IMR-90 (cell line): ENCODE measurements at regions not wholly inside any gene's neighbourhood (a gene's known extent, or its start where the extent isn't known, plus 50 kb on each side); places are given as distances from the start of the nearest gene placed in this dataset.

Experiments used
- BHLHE40 ChIP-seq: fragments of 150-350 bp; IDR thresholded peaks from 2 replicates; pipeline ENCODE4 v1.6.1; 2016; ENCODE audit warnings: mild to moderate bottlenecking, low read depth, low read length
- CEBPB ChIP-seq: IDR thresholded peaks from 2 replicates; pipeline ENCODE4 v1.6.1; 2012; ENCODE audit warnings: low read depth, low read length, improper control_type of control experiment
- CHD1 ChIP-seq: IDR thresholded peaks from 2 replicates; pipeline ENCODE4 v1.6.1; 2012; ENCODE audit warnings: low read depth, low read length, improper control_type of control experiment
- CTCF ChIP-seq: conservative IDR thresholded peaks from 2 replicates; pipeline ENCODE4 v1.5.1; 2012; ENCODE audit warnings: mild to moderate bottlenecking, low read depth, low read length, improper control_type of control experiment
- FOS ChIP-seq: fragments of 150-350 bp; IDR thresholded peaks from 2 replicates; pipeline ENCODE4 v1.6.1; 2016; ENCODE audit warnings: low read depth, low read length
- MAZ ChIP-seq: IDR thresholded peaks from 2 replicates; pipeline ENCODE4 v1.6.1; 2012; ENCODE audit warnings: low read depth, mild to moderate bottlenecking, low read length, improper control_type of control experiment, moderate library complexity, borderline replicate concordance
- MXI1 ChIP-seq: IDR thresholded peaks from 2 replicates; pipeline ENCODE4 v1.6.1; 2012; ENCODE audit warnings: low read depth, mild to moderate bottlenecking, low read length, moderate library complexity, borderline replicate concordance
- NFE2L2 ChIP-seq: fragments of 150-350 bp; IDR thresholded peaks from 2 replicates; pipeline ENCODE4 v1.6.1; 2016; ENCODE audit warnings: low read depth, mild to moderate bottlenecking, low read length
- POLR2A ChIP-seq: IDR thresholded peaks from 2 replicates; pipeline ENCODE4 v1.6.1; 2012; ENCODE audit warnings: mild to moderate bottlenecking, low read depth, low read length
- RAD21 ChIP-seq: IDR thresholded peaks from 2 replicates; pipeline ENCODE4 v1.6.1; 2012; ENCODE audit warnings: low read length, improper control_type of control experiment
- RFX5 ChIP-seq: IDR thresholded peaks from 2 replicates; pipeline ENCODE4 v1.8.0; 2012; ENCODE audit warnings: low read depth, mild to moderate bottlenecking, low read length, moderate library complexity
- SMC3 ChIP-seq: fragments of 150-350 bp; IDR thresholded peaks from 2 replicates; pipeline ENCODE4 v1.6.1; 2016; ENCODE audit warnings: low read depth, mild to moderate bottlenecking, antibody characterized with exemption, low read length, moderate library complexity
- USF2 ChIP-seq: fragments of 150-350 bp; IDR thresholded peaks from 2 replicates; pipeline ENCODE4 v1.6.1; 2017; ENCODE audit warnings: mild to moderate bottlenecking, antibody characterized with exemption, low read length, low read depth

GRCh38 chr3:176839901-176840300, 357.4 kb downstream of the TBL1XR1 start:
- TF ChIP-seq POLR2A = no peak
- TF ChIP-seq RFX5 = no peak
- no peak for TF ChIP-seq CTCF
- no peak for TF ChIP-seq CHD1
- no peak for TF ChIP-seq MXI1
- TF ChIP-seq USF2 = no peak
- TF ChIP-seq MAZ = no peak
- TF ChIP-seq FOS = no peak
- TF ChIP-seq CEBPB = no peak
- no peak for TF ChIP-seq NFE2L2
- TF ChIP-seq SMC3 = no peak
- TF ChIP-seq RAD21 = no peak
- no peak for TF ChIP-seq BHLHE40
